ENCODE measurements at regions not wholly inside any gene's neighbourhood (a gene's known extent, or its start where the extent isn't known, plus 50 kb on each side); places are given as distances from the start of the nearest gene placed in this dataset.
A peak's percentile ranks its signal among the peaks of the same experiment; 100 is the strongest.

DNA sequence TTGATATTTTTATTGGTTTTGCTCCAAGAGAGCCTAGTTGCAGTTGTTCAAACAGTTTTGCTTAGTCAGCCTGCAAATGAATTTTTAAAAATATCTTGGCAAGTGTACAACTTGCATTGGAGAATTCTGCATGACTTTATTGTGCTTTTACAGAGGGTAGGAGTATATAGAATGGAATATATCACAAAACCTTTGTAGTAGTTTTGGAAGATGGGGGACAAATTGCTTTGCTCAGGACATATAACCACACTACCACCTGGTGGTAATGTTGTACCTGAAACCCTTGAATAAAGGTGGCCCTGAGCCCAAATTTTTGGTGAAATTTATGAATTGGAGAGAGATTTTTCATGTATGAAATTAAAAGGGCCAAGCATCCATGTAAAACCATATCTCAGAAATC lies 645.2 kb downstream of the MED13L start:
- H3K9me3 ChIP-seq, result no peaks in the 10 kb centered on the region
- TF ChIP-seq, protein P1, sequence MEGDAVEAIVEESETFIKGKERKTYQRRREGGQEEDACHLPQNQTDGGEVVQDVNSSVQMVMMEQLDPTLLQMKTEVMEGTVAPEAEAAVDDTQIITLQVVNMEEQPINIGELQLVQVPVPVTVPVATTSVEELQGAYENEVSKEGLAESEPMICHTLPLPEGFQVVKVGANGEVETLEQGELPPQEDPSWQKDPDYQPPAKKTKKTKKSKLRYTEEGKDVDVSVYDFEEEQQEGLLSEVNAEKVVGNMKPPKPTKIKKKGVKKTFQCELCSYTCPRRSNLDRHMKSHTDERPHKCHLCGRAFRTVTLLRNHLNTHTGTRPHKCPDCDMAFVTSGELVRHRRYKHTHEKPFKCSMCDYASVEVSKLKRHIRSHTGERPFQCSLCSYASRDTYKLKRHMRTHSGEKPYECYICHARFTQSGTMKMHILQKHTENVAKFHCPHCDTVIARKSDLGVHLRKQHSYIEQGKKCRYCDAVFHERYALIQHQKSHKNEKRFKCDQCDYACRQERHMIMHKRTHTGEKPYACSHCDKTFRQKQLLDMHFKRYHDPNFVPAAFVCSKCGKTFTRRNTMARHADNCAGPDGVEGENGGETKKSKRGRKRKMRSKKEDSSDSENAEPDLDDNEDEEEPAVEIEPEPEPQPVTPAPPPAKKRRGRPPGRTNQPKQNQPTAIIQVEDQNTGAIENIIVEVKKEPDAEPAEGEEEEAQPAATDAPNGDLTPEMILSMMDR (IDR thresholded peaks at IDR 0.05), result peak in 2 of 6 experiments; percentile 14 to 17
- TF ChIP-seq POLR2A (IDR thresholded peaks at IDR 0.05) (no peak), EP300 (IDR thresholded peaks at IDR 0.05) (no peak), POLR2AphosphoS5 (IDR thresholded peaks at IDR 0.05) (no peak)
- no peak for DNase-seq

DNA sequence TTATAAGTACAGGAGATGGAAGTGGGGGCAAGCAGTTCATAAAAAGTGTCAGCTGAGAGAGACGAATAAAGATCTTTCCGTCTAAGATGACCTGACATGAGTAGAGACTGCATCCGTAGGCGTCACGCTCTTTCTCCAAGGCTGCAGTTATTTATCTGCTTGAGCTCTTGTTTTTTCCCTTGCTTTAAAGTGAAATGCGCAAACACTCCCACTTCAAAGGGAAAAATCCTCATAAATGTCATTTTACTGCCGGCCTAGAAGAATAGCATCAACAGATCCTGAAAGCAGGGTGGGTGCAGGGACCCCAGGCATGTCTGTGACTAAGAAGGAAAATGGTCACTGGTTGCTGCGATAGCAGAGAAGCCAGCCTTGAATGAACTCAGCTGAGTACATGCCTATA lies 647.4 kb downstream of the MED13L start:
- TF ChIP-seq POLR2A (IDR thresholded peaks at IDR 0.05) (no peak), EP300 (IDR thresholded peaks at IDR 0.05) (no peak), POLR2AphosphoS5 (IDR thresholded peaks at IDR 0.05) (no peak)
- TF ChIP-seq, protein P1 (IDR thresholded peaks at IDR 0.05), result no peak
- Histone ChIP-seq H3K27ac (no peak overlapping the region), H3K36me3 (no peaks in the 10 kb centered on the region), H3K4me1 (no peaks in the 10 kb centered on the region), H3K27me3 (no peaks in the 10 kb centered on the region), H3K9me3 (no peaks in the 10 kb centered on the region), H3K4me3 (no peak overlapping the region)
- DNase-seq (no peak), ATAC-seq (ENCODE audit: low FRiP score in 2 of 2) (no peak)
- 71 to 73% methylated on average over 8 of the region's 8 CpGs for WGBS, 2 donors

More for the DNA sequence above, 645.2 kb downstream of the MED13L start:
- no peaks in the 10 kb centered on the region for H3K27me3 ChIP-seq
- H3K4me1 ChIP-seq, result no peaks in the 10 kb centered on the region
- no peak overlapping the region for H3K4me3 ChIP-seq
- H3K36me3 ChIP-seq, result no peaks in the 10 kb centered on the region
- no peak for ATAC-seq (ENCODE audit: low FRiP score in 2 of 2)
- no peak overlapping the region for H3K27ac ChIP-seq

DNA sequence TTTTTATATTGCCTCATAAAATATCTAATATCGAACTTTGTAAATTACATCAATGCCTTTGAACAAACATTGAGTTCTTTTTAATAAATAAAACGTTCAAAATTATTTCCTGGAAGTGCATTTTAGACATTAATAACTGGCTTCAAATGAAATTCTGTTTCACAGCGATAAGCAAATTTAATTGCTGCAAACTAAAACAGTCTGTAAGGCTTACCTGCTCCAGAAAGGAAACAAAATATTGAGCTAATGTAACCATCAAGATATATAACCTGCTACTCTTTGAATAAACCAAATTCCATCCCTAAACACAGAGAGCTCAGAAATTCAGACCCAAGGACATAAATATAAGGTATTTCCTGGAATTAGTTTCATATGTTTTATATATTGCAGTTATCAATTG lies 651.3 kb downstream of the MED13L start:
- no peak for TF ChIP-seq POLR2A (IDR thresholded peaks at IDR 0.05)
- no peak for TF ChIP-seq POLR2AphosphoS5 (IDR thresholded peaks at IDR 0.05)
- TF ChIP-seq, protein P1 (IDR thresholded peaks at IDR 0.05), result no peak
- no peak for TF ChIP-seq EP300 (IDR thresholded peaks at IDR 0.05)
- 65 to 71% methylated on average over 3 of the region's 3 CpGs for WGBS, 2 donors
- no peaks in the 10 kb centered on the region for H3K9me3 ChIP-seq
- no peak overlapping the region for H3K4me3 ChIP-seq
- no peaks in the 10 kb centered on the region for H3K36me3 ChIP-seq
- H3K4me1 ChIP-seq, result no peaks in the 10 kb centered on the region
- DNase-seq (no peak), ATAC-seq (ENCODE audit: low FRiP score in 2 of 2) (no peak)
- H3K27ac ChIP-seq, result no peak overlapping the region
- no peaks in the 10 kb centered on the region for H3K27me3 ChIP-seq

DNA sequence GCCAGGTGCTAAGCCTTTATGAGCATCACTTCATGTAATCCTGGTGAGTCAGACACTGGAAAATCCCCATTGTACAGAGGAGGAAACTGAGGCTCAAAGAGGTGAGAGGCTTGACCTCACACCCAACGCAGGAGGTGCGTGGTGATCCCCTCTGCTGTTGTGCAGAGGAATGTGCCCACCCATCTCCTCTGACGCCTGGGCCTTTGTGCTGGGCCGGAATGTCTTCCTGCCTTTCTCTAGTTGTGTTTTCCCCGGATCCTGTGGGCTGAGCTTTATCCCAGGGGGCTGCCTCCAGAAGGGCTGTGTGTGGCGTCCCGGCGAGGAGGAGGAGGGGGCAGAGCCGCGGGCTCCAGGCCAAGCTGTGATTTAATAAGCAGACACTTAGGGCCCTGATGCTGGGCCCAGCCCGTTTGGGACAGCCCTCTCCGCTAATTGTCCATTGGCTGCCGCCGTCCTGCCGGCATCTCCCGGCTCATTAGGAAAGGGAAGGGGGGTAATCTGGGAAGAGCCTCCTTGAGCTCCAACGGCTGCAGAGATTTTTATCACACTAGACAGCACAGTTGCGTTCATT lies 653.6 kb downstream of the MED13L start:
- Histone ChIP-seq H3K27me3 (no peaks in the 10 kb centered on the region), H3K27ac (peak overlapping the region in 2 of 4 donors; percentile 6 to 48), H3K9me3 (no peaks in the 10 kb centered on the region), H3K4me1 (no peaks in the 10 kb centered on the region), H3K36me3 (no peaks in the 10 kb centered on the region), H3K4me3 (no peak overlapping the region)
- DNase-seq, result peak in 1 of 2 donors; percentile 61
- peak in 1 of 2 donors; percentile 51 for ATAC-seq (ENCODE audit: low FRiP score in 2 of 2)
- TF ChIP-seq POLR2AphosphoS5 (IDR thresholded peaks at IDR 0.05) (peak in 1 of 2 donors; percentile 31), POLR2A (IDR thresholded peaks at IDR 0.05) (no peak), EP300 (IDR thresholded peaks at IDR 0.05) (peak in 1 of 4 donors; percentile 70)
- TF ChIP-seq, protein P1 (IDR thresholded peaks at IDR 0.05), result no peak
- 15 to 16% methylated on average over 17 to 18 of the region's 18 CpGs for WGBS, 2 donors

DNA sequence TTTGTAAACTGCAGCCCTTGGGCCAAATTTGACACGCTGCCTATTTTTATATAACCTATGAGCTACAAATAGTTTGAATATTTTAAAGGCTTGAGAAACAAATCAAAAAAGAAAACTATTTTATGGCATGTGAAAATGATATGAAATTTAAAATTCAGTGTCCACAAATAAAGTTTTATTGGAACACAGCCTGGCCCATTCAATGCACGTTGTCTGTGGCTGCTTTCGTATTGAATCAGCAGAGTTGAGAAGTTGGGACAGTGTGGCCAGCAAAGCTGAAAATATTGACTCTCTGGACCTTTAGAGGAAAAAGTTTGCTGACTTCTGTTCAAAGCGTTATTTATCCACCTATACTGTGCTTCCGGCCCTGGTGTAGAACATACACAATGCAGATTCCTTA lies 654.2 kb downstream of the MED13L start:
- WGBS, 2 donors, result 80 to 83% methylated on average over 5 of the region's 5 CpGs
- peak overlapping the region in 2 of 4 donors; percentile 7 to 48 for H3K27ac ChIP-seq
- H3K9me3 ChIP-seq, result no peaks in the 10 kb centered on the region
- H3K4me3 ChIP-seq, result no peak overlapping the region
- no peaks in the 10 kb centered on the region for H3K27me3 ChIP-seq
- DNase-seq (no peak), ATAC-seq (ENCODE audit: low FRiP score in 2 of 2) (no peak)
- TF ChIP-seq EP300 (IDR thresholded peaks at IDR 0.05) (no peak), POLR2A (IDR thresholded peaks at IDR 0.05) (no peak), POLR2AphosphoS5 (IDR thresholded peaks at IDR 0.05) (no peak)
- TF ChIP-seq, protein P1 (IDR thresholded peaks at IDR 0.05), result no peak
- no peaks in the 10 kb centered on the region for H3K36me3 ChIP-seq
- no peaks in the 10 kb centered on the region for H3K4me1 ChIP-seq

Data from upper lobe of left lung (tissue), 6 donors.